ENCODE measurements at regions not wholly inside any gene's neighbourhood (a gene's known extent, or its start where the extent isn't known, plus 50 kb on each side); places are given as distances from the start of the nearest gene placed in this dataset.

DNA sequence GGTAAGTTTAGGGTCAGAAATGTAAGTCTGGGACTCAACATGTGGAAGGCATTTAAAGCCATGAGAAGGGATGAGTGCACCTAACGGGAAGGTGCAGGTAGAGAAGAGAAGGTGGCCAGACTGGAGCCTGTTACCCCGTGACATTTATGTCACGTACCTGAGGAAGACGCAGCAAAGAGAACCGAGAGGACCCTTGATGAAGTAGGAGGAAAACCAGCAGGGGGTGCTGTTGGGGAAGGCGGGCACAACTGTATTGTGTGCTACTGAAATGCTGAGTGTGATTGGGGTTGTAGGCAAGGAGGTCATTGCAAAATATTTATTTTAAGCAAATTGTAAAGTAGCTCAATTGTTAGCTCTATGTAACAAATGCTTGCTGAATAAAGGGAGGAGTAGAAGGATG lies 338.2 kb upstream of the PRKCQ start (continued):
- no peak for TF ChIP-seq BACH1 (tag; IDR thresholded peaks at IDR 0.05)
- no peak for TF ChIP-seq SNIP1 (IDR thresholded peaks at IDR 0.05; ENCODE audit: low read depth)
- TF ChIP-seq, protein P1, sequence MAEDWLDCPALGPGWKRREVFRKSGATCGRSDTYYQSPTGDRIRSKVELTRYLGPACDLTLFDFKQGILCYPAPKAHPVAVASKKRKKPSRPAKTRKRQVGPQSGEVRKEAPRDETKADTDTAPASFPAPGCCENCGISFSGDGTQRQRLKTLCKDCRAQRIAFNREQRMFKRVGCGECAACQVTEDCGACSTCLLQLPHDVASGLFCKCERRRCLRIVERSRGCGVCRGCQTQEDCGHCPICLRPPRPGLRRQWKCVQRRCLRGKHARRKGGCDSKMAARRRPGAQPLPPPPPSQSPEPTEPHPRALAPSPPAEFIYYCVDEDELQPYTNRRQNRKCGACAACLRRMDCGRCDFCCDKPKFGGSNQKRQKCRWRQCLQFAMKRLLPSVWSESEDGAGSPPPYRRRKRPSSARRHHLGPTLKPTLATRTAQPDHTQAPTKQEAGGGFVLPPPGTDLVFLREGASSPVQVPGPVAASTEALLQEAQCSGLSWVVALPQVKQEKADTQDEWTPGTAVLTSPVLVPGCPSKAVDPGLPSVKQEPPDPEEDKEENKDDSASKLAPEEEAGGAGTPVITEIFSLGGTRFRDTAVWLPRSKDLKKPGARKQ (CRISPR knock-in tag; IDR thresholded peaks at IDR 0.05) = no peak
- TF ChIP-seq MAFG (tag; conservative IDR thresholded peaks at IDR 0.05) = 0 out of 2 replicates have a peak, but pooled peaks have one; percentile 11
- TF ChIP-seq ZFX (CRISPR knock-in tag; IDR thresholded peaks at IDR 0.05) = no peak
- no peak for TF ChIP-seq SAFB2 (IDR thresholded peaks at IDR 0.05; ENCODE audit: borderline replicate concordance, low read depth, low read length, severe bottlenecking)
- no peak for TF ChIP-seq NFATC3 (IDR thresholded peaks at IDR 0.05)

DNA sequence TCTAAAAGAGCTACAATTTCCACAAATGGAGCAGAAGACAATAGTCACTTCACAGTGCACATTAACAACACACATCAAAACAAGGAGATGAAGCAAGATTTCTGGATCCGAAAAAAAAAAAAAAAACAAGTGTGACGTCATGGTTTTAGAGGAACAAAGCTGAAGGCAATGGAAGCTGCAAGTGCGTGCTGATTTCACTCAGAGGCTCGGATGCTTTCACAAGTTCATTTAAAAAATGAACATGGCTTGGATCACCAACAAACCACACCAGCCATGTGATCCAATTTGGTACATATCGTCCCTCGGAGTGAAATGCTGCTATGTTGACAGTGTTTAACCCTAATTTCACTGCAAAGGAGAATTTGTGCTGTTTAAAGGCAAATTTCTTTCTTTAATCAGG lies 337.0 kb upstream of the PRKCQ start:
- intact Hi-C loops (cut with micrococcal nuclease) = no loop called here
- Histone ChIP-seq H3K4me2 (ENCODE audit: insufficient read depth, low read length) (no peak overlapping the region), H3K79me2 (ENCODE audit: control insufficient read depth, insufficient read depth, low read length) (no peaks in the 10 kb centered on the region), H3K9ac (ENCODE audit: insufficient read depth in 1 of 2, low read depth in 2 of 2, low read length in 2 of 2) (no peak overlapping the region), H3K27ac (ENCODE audit: extremely low read depth, low read depth, low read length) (no peak overlapping the region), H2AFZ (ENCODE audit: low read depth, low read length) (no peak overlapping the region), H3K9me3 (replicated peaks; ENCODE audit: control insufficient read depth, insufficient read depth, low read depth, low read length) (no peaks in the 10 kb centered on the region), H3K4me1 (replicated peaks in 1 of 2; ENCODE audit: control insufficient read depth in 2 of 2, insufficient read depth in 2 of 2, low read length in 2 of 2) (peaks cover 2 to 16% of the 10 kb centered on the region in 2 experiments; a peak in 4 of 5 replicates), H3K4me3 (no peak overlapping the region), H3K36me3 (ENCODE audit: control insufficient read depth, insufficient read depth, low read length) (no peaks in the 10 kb centered on the region), H3K9me1 (ENCODE audit: control insufficient read depth, insufficient read depth, low read length) (no peaks in the 10 kb centered on the region), H4K20me1 (replicated peaks; ENCODE audit: control insufficient read depth, insufficient read depth, low read length) (no peaks in the 10 kb centered on the region), H3K27me3 (ENCODE audit: control insufficient read depth in 2 of 2, insufficient read depth in 2 of 2, low read length in 2 of 2) (peaks cover 0 to 3% of the 10 kb centered on the region in 2 experiments; a peak in 1 of 5 replicates)
- DNase-seq (ENCODE audit: extremely low read depth in 1 of 4, low spot score in 3 of 4) (no peak), FAIRE-seq (no peak), ATAC-seq (no peak)
- POLR2A ChIA-PET = no interaction called here
- WGBS (ENCODE audit: insufficient coverage, low coverage, missing lambda C conversion rate) = 48% methylated on average over 5 of the region's 6 CpGs
- in situ Hi-C loops (cut with MboI) = no loop called here
- BruUV-seq (replicated peaks) = no TSS peak
- peak; percentile 83 for TF ChIP-seq ATF7 (IDR thresholded peaks at IDR 0.05)
- TF ChIP-seq ZNF583 (CRISPR knock-in tag; IDR thresholded peaks at IDR 0.05) = no peak
- no peak for TF ChIP-seq ATF1 (CRISPR knock-in tag; IDR thresholded peaks at IDR 0.05)
- peak; percentile 42; the same call in 1 of the 2 replicates for TF ChIP-seq ATF1 (tag; IDR thresholded peaks at IDR 0.05)
- TF ChIP-seq CREM (IDR thresholded peaks at IDR 0.05; ENCODE audit: low read depth) = peak; percentile 35; the same call in 1 of the 2 replicates
- TF ChIP-seq TOE1 (IDR thresholded peaks at IDR 0.05; ENCODE audit: borderline replicate concordance) = no peak
- no peak for TF ChIP-seq TOE1 (CRISPR knock-in tag; IDR thresholded peaks at IDR 0.05; ENCODE audit: borderline replicate concordance, low read depth)
- TF ChIP-seq, protein P2, sequence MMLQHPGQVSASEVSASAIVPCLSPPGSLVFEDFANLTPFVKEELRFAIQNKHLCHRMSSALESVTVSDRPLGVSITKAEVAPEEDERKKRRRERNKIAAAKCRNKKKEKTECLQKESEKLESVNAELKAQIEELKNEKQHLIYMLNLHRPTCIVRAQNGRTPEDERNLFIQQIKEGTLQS (IDR thresholded peaks at IDR 0.05) = peak; percentile 42
- TF ChIP-seq, protein P2 (CRISPR knock-in tag; conservative IDR thresholded peaks at IDR 0.05) = no peak
- CTCF ChIA-PET (ENCODE audit: low intra/inter-chr PET ratio) = no interaction called here
